ENCODE measurements at regions not wholly inside any gene's neighbourhood (a gene's known extent, or its start where the extent isn't known, plus 50 kb on each side); places are given as distances from the start of the nearest gene placed in this dataset.
"Not testable (repeated sequence)": the region's sequence is repeated elsewhere in the genome, so short reads cannot be mapped to it uniquely, and the experiment has no call there.

DNA sequence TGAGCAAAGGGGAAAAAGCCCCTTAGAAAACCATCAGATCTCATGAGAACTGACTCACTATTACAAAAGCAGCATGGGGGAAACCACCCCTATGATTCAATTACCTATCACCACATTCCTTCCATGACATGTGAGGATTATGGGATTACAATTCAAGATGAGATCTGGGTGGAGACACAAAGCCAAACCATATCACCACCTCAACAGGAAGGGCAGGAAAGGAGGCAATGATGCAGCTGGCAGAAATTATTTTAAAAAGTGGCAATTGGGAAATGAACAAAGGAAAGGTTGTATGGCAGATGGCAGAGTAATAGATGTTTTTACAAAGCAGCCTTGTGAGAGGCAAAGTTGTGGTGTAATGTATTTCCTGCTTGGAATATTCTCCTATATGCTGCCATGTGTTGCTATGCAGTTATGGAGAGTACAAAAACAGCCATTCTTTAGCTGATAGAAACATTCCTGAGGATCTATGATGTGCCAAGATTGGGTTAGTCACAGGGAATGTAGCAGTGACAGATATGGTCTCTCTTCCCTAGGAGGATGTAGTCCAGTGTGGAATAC, 138.8 kb downstream of the SMC2 start:
- no peak for ATAC-seq (ENCODE audit: low FRiP score in 2 of 2)
- Histone ChIP-seq H3K4me1 (no peaks in the 10 kb centered on the region), H3K4me3 (no peak overlapping the region), H3K27ac (no peak overlapping the region), H3K9me3 (peaks cover 0 to 9% (median 0%) of the 10 kb centered on the region in 4 donors), H3K36me3 (no peaks in the 10 kb centered on the region), H3K27me3 (no peaks in the 10 kb centered on the region)
- no peak for DNase-seq
- TF ChIP-seq POLR2AphosphoS5 (IDR thresholded peaks at IDR 0.05) (no peak), EP300 (IDR thresholded peaks at IDR 0.05) (no peak), POLR2A (IDR thresholded peaks at IDR 0.05) (no peak)
- TF ChIP-seq, protein P1, sequence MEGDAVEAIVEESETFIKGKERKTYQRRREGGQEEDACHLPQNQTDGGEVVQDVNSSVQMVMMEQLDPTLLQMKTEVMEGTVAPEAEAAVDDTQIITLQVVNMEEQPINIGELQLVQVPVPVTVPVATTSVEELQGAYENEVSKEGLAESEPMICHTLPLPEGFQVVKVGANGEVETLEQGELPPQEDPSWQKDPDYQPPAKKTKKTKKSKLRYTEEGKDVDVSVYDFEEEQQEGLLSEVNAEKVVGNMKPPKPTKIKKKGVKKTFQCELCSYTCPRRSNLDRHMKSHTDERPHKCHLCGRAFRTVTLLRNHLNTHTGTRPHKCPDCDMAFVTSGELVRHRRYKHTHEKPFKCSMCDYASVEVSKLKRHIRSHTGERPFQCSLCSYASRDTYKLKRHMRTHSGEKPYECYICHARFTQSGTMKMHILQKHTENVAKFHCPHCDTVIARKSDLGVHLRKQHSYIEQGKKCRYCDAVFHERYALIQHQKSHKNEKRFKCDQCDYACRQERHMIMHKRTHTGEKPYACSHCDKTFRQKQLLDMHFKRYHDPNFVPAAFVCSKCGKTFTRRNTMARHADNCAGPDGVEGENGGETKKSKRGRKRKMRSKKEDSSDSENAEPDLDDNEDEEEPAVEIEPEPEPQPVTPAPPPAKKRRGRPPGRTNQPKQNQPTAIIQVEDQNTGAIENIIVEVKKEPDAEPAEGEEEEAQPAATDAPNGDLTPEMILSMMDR (IDR thresholded peaks at IDR 0.05), result no peak

DNA sequence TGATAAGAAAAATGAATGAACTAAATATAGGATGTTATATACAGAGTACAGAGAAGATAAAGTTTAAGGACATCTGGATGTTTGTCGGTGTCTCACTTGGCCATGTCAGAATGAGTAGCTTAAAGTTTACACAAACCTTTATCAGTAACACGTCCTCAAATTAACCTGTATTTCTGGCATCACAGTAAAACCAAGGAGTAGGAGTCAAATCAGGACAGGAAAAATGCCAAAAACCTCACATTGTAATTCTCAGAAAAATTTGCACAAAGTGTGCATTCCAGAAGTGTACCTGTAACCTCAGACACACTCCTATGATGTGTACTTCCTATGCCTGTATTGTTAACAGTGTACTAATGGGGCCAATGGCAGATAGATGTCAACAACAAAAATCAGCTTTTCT, 139.3 kb downstream of the SMC2 start:
- peaks cover 0 to 9% (median 0%) of the 10 kb centered on the region in 4 donors for H3K9me3 ChIP-seq
- no peak for DNase-seq
- no peak overlapping the region for H3K4me3 ChIP-seq
- H3K4me1 ChIP-seq, result no peaks in the 10 kb centered on the region
- WGBS, 2 donors, result 26 to 48% methylated on average over 2 of the region's 2 CpGs
- TF ChIP-seq EP300 (IDR thresholded peaks at IDR 0.05) (no peak), POLR2AphosphoS5 (IDR thresholded peaks at IDR 0.05) (no peak), POLR2A (IDR thresholded peaks at IDR 0.05) (no peak)
- TF ChIP-seq, protein P1 (IDR thresholded peaks at IDR 0.05), result no peak
- no peak overlapping the region for H3K27ac ChIP-seq
- no peaks in the 10 kb centered on the region for H3K27me3 ChIP-seq
- ATAC-seq (ENCODE audit: low FRiP score in 2 of 2), result no peak
- H3K36me3 ChIP-seq, result no peaks in the 10 kb centered on the region

GRCh38 chr9:104234632-104235337, 140.7 kb downstream of the SMC2 start:
- not testable (repeated sequence) for ATAC-seq (ENCODE audit: low FRiP score in 2 of 2)

DNA sequence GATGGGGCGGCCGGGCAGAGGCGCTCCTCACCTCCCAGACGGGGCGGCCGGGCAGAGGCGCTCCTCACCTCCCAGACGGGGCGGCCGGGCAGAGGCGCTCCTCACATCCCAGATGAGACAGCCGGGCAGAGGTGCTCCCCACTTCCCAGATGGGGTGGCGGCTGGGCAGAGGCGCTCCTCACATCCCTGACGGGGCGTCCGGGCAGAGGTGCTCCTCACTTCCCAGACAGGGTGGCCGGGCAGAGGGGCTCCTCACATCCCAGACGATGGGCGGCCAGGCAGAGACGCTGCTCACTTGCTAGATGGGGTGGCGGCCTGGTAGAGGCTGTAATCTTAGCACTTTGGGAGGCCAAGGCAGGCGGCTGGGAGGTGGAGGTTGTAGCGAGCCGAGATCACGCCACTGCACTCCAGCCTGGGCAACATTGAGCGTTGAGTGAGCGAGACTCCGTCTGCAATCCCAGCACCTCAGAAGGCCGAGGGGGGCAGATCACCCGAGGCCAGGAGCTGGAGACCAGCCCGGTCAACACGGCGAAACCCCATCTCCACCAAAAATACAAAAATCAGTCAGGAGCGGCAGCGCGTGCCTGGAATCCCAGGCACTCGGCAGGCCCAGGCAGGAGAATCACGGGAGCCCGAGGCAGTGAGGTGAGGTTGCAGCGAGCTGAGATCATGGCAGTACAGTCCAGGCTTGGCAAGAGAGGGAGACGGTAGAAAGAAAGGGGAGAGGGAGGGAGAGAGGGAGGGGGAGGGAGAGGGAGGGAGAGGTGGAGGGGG, 141.4 kb downstream of the SMC2 start:
- WGBS, 2 donors, result 94 to 97% methylated on average over 17 to 41 of the region's 42 CpGs
- not testable (repeated sequence) for H3K36me3 ChIP-seq; H3K4me3 ChIP-seq; H3K27ac ChIP-seq; H3K9me3 ChIP-seq; ATAC-seq (ENCODE audit: low FRiP score in 2 of 2); H3K27me3 ChIP-seq; H3K4me1 ChIP-seq
- DNase-seq, result peak in 1 of 2 donors; percentile 63

More at GRCh38 chr9:104234632-104235337, 140.7 kb downstream of the SMC2 start:
- not testable (repeated sequence) for H3K27me3 ChIP-seq, H3K27ac ChIP-seq, H3K9me3 ChIP-seq, H3K36me3 ChIP-seq, H3K4me1 ChIP-seq, H3K4me3 ChIP-seq
- 96 to 97% methylated on average over 31 to 37 of the region's 45 CpGs for WGBS, 2 donors
- DNase-seq, result peak in 1 of 2 donors; percentile 39

DNA sequence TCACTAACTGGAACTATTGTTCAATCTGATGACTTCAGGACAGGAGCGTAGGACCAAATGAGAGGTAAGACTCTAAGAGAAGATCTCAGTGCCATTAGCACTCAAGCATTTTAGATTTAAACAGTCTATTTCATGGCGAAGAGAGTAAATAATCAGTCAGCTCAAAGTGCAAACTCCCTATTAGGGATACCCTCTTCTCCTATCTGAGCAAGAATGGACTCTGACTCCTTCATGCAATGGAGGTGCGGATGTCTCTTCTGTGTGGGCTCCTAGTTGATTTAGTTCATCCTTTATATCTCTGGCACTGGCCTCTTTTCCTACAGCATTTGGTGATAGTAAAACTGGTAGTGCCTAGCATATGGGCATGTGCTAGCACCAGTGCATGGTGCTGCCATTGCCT, 144.6 kb downstream of the SMC2 start:
- H3K27me3 ChIP-seq, result no peaks in the 10 kb centered on the region
- H3K9me3 ChIP-seq, result peaks cover 0 to 9% (median 0%) of the 10 kb centered on the region in 4 donors
- WGBS, 2 donors, result 58 to 66% methylated on average over 3 of the region's 3 CpGs
- TF ChIP-seq POLR2AphosphoS5 (IDR thresholded peaks at IDR 0.05) (no peak), POLR2A (IDR thresholded peaks at IDR 0.05) (no peak), EP300 (IDR thresholded peaks at IDR 0.05) (no peak)
- TF ChIP-seq, protein P1 (IDR thresholded peaks at IDR 0.05), result no peak
- no peak overlapping the region for H3K27ac ChIP-seq
- no peaks in the 10 kb centered on the region for H3K36me3 ChIP-seq
- ATAC-seq (ENCODE audit: low FRiP score in 2 of 2) (no peak), DNase-seq (no peak)
- no peak overlapping the region for H3K4me3 ChIP-seq
- no peaks in the 10 kb centered on the region for H3K4me1 ChIP-seq

Measured in upper lobe of left lung (tissue), 6 donors.